ENCODE measurements at regions not wholly inside any gene's neighbourhood (a gene's known extent, or its start where the extent isn't known, plus 50 kb on each side); places are given as distances from the start of the nearest gene placed in this dataset.
A peak's percentile ranks its signal among the peaks of the same experiment; 100 is the strongest.

DNA sequence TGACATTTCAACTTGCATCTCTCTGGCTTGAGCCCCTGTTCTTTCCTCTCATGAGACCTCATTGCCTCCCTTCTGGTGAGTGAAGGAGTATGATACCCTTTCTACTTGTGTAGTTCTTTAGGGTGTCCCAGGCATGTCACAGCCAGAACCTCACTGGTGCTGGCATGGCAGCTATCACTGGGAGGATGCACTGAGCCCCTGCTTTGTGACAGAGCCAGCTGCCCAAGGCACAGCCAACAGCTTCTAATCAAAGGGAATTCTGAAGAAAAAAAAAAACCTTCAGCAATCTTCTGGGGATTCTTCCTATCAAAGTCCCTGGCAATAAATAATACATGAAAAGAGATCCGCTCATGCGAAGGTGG lies 652.6 kb upstream of the KLF4 start:
- Histone ChIP-seq H3K36me3 (no peaks in the 10 kb centered on the region), H3K9me3 (no peaks in the 10 kb centered on the region), H3K4me3 (no peak overlapping the region), H3K27me3 (no peaks in the 10 kb centered on the region), H3K27ac (peak overlapping the region in 4 of 5 donors; percentile 58 to 76 (median 74)), H3K4me1 (peaks cover 9 to 28% (median 15%) of the 10 kb centered on the region in 4 donors)
- no peak for DNase-seq
- TF ChIP-seq, protein P1, sequence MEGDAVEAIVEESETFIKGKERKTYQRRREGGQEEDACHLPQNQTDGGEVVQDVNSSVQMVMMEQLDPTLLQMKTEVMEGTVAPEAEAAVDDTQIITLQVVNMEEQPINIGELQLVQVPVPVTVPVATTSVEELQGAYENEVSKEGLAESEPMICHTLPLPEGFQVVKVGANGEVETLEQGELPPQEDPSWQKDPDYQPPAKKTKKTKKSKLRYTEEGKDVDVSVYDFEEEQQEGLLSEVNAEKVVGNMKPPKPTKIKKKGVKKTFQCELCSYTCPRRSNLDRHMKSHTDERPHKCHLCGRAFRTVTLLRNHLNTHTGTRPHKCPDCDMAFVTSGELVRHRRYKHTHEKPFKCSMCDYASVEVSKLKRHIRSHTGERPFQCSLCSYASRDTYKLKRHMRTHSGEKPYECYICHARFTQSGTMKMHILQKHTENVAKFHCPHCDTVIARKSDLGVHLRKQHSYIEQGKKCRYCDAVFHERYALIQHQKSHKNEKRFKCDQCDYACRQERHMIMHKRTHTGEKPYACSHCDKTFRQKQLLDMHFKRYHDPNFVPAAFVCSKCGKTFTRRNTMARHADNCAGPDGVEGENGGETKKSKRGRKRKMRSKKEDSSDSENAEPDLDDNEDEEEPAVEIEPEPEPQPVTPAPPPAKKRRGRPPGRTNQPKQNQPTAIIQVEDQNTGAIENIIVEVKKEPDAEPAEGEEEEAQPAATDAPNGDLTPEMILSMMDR (IDR thresholded peaks at IDR 0.05) = no peak
- no peak for TF ChIP-seq EP300 (IDR thresholded peaks at IDR 0.05)
- TF ChIP-seq POLR2AphosphoS5 (IDR thresholded peaks at IDR 0.05) = no peak
- no peak for TF ChIP-seq POLR2A (IDR thresholded peaks at IDR 0.05)
- WGBS, 5 donors = 66 to 96% (median 74%) methylated on average over 2 of the region's 2 CpGs
- intact Hi-C loops (cut with DNase I; ENCODE audit: low total_unique reads) = no loop called here

DNA sequence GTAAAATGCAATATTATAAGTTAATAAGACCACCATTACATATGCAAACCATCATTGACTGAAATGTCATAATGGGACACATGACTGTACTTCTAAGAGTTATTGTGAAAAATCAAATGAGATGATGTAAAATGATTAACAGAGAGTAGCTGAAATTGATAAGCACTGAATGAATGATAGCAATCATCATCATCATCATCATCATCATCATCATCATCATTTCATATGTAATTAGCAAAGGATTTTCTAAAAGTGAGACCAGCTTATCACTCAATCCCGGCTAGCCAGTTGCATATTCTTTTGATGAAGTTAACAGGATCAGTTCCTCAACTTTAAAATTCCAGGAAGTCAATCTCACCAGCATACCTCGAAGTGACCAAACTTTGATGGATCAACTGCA lies 650.3 kb upstream of the KLF4 start:
- TF ChIP-seq, protein P1 (IDR thresholded peaks at IDR 0.05) = no peak
- TF ChIP-seq POLR2AphosphoS5 (IDR thresholded peaks at IDR 0.05) (no peak), POLR2A (IDR thresholded peaks at IDR 0.05) (no peak), EP300 (IDR thresholded peaks at IDR 0.05) (no peak)

DNA sequence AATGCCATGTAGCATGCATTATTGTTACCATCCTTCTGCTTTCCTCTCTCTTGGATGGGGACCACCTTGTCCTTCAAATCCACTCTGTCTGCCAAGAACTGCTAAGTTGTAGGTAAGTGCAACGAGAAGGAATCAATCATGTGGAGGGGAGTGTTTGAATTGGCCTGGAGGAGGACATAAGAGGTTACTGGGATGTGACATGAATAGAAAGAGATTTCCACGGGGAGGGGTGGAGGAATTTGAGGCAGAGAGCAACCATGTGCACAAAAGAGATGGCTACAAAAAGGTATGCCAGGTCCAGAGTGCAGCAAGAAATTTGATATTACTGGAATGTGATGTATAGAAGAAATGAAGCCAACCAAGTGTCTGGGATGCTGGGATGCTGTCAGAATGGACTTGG lies 648.9 kb upstream of the KLF4 start:
- 77 to 85% (median 82%) methylated on average over 2 of the region's 2 CpGs for WGBS, 5 donors
- no peak for DNase-seq
- intact Hi-C loops (cut with DNase I; ENCODE audit: low total_unique reads) = no loop called here
- Histone ChIP-seq H3K4me1 (peaks cover 9 to 43% (median 17%) of the 10 kb centered on the region in 4 donors), H3K36me3 (no peaks in the 10 kb centered on the region), H3K4me3 (no peak overlapping the region), H3K27ac (no peak overlapping the region), H3K27me3 (no peaks in the 10 kb centered on the region), H3K9me3 (no peaks in the 10 kb centered on the region)
- no peak for TF ChIP-seq EP300 (IDR thresholded peaks at IDR 0.05)
- TF ChIP-seq POLR2A (IDR thresholded peaks at IDR 0.05) = no peak
- TF ChIP-seq POLR2AphosphoS5 (IDR thresholded peaks at IDR 0.05) = no peak
- TF ChIP-seq, protein P1 (IDR thresholded peaks at IDR 0.05) = no peak

More for the DNA sequence above, 650.3 kb upstream of the KLF4 start:
- Histone ChIP-seq H3K4me3 (no peak overlapping the region), H3K27me3 (no peaks in the 10 kb centered on the region), H3K9me3 (no peaks in the 10 kb centered on the region), H3K36me3 (no peaks in the 10 kb centered on the region), H3K27ac (no peak overlapping the region), H3K4me1 (peaks cover 9 to 36% (median 16%) of the 10 kb centered on the region in 4 donors)
- DNase-seq = no peak
- WGBS, 5 donors = 87 to 90% (median 88%) methylated on average over 2 of the region's 2 CpGs
- intact Hi-C loops (cut with DNase I; ENCODE audit: low total_unique reads) = no loop called here

DNA sequence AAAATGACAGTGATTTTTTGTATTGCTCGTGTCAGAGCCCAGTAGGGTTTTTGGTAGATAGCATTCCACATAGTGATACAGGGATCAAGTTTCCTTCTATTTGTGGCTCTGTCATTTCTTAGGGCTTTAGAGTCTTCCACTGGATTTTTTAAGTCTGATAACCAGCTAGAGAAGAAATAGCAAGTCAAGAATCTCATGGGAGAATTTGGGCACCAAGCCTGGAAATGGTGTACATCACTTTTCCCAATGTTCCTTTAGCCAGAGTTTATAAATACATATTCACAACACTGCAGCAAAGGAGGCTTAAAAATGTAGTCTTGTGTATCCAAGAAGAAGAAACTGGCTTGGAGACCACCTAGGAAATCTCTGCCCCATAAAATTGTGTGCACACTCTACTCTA lies 647.1 kb upstream of the KLF4 start:
- WGBS, 5 donors = 71 to 92% (median 79%) methylated on average over 1 of the region's 1 CpG
- Histone ChIP-seq H3K9me3 (no peaks in the 10 kb centered on the region), H3K27ac (no peak overlapping the region), H3K4me1 (peaks cover 0 to 36% (median 5%) of the 10 kb centered on the region in 4 donors), H3K4me3 (no peak overlapping the region), H3K36me3 (no peaks in the 10 kb centered on the region), H3K27me3 (no peaks in the 10 kb centered on the region)
- no peak for TF ChIP-seq POLR2AphosphoS5 (IDR thresholded peaks at IDR 0.05)
- TF ChIP-seq POLR2A (IDR thresholded peaks at IDR 0.05) = no peak
- no peak for TF ChIP-seq EP300 (IDR thresholded peaks at IDR 0.05)
- TF ChIP-seq, protein P1 (IDR thresholded peaks at IDR 0.05) = no peak
- intact Hi-C loops (cut with DNase I; ENCODE audit: low total_unique reads) = no loop called here
- no peak for DNase-seq
